NCI-H748 treated with DMSO at 0.1 percent for 48 hours (cell line): ENCODE measurements at regions not wholly inside any gene's neighbourhood (a gene's known extent, or its start where the extent isn't known, plus 50 kb on each side); places are given as distances from the start of the nearest gene placed in this dataset.
"Not testable (repeated sequence)": the region's sequence is repeated elsewhere in the genome, so short reads cannot be mapped to it uniquely, and the experiment has no call there.

ENCODE experiments used
- DNase-seq: peaks from one replicate; lab custom pipeline; 2025; lab: John Stamatoyannopoulos, UW

DNA sequence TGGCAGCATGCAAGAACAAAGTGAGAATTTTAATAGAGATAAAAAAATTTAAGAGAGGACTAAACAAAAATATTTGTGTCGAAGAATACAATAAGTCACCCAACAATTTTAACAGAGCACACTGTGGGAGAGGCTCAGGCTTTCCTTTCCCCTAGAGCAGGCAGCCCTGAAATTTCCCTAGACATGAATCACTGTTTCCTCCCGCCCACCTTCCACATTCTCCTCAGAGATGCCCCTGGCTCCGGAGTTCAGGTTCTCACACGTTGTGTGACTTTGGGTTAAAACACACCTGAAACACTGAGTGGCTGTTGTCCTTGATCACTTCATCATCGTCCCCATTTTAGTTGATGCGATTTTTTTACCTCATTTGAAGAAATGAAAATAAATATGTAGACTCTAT lies 1231.1 kb downstream of the TMEM121 start:
- not testable (repeated sequence) for DNase-seq

GRCh38 chr14:106761886-106762816 lies 1235.8 kb downstream of the TMEM121 start:
- DNase-seq: not testable (repeated sequence)

DNA sequence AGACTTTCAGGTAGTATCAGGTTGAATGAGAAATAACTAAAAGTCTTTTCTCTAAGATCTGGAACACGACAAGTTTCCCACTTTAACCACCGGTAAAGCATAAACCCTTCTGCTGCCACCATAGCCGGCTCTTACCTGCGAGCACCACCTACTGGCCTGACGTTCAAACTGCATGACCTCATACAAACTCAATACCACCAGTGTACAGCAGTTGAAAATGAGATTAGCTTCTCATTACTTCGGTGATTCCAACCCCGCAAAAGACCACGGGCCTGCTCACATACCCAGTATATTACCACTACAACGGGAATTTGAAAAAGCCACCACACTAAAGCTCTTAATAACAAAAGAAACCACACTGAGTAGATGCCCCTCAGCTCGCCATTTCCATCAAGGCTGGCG lies 1238.6 kb downstream of the TMEM121 start:
- DNase-seq: not testable (repeated sequence)

GRCh38 chr14:106766145-106766544 lies 1239.8 kb downstream of the TMEM121 start:
- no peak for DNase-seq

DNA sequence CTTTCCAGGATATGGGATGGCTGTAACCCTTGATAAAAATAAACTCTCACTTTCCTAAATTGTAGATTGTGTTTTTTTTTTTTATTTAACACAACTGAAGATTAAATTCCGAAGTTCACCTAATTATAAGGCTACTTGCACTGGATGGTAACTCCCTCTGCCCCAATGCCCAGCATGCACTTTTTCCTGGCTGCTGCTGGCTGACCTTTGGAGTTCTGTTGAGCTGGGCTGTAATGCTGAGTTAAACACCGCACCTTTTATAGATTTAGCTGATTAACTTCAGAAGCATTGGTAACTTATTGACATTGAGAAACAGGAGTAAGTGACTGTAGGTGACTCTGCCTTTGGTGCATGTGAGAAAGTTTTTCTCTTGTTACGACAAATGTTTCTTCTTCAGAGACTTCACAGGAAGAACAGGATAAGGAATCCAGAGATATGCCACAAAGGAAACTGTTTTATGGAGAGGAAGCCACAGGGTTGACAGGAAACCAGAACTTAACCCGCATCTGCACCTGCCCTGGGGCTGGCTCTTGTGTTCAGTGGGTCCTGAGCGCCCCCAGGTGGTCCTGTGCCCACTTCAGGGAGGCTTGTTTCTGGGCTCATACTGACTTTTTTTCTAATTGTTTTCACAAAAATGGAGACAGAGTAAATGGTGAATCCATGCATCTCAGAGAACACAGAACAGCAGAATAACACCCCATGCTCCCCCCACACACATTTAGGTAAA lies 1240.3 kb downstream of the TMEM121 start:
- DNase-seq: not testable (repeated sequence)

DNA sequence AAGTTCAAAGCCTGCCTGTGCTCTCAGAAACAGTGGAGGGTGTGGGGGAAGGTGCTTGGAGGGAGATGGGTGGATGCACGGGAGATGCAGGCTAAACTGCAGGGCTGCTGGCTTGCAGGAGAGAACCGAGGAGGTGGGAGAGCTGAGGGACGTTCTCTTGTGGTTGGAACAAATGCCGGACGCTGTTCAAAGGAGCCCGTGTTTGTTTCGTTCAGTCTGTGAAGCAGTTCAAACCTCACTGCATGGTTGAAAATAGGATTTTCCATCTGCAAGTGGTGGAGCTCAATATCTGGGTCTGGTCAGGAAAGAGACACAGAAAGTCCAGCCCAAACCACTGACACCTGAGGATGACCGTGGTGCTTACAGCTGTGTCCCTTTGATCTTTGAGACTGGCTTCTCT lies 1241.8 kb downstream of the TMEM121 start:
- DNase-seq: not testable (repeated sequence)

DNA sequence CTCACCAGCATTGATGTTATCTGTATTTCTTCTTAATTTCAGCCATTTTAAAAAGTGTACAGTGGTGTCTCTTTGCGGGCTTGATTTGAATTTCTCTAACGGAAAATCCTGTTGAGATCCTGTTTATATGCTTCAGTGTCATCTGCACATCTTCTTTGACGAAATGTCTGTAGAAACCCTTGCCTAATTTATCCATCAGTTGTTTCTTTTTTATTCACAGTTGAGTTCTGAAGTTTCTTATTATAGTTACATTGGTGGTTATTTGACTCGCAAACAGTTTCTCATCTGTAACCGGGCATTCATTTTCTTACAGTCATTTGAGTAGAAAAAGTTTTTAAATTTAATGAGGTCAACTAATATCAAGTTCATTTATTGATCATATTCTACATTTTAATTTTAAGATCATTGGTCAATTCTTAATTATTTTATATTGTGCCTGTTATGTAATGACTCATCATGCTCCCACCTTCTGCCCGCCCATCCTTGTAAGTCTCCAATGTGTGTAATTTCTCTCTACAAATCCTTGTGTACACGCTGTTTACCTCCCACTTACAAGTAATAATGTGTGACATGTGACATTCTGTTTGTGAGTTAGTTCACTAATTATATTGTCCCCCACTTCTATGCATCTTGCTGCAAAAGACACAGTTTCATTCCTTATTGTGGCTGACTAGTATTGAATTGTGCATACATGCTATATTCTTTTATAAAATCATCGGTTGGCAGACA lies 1242.8 kb downstream of the TMEM121 start:
- DNase-seq: not testable (repeated sequence)

DNA sequence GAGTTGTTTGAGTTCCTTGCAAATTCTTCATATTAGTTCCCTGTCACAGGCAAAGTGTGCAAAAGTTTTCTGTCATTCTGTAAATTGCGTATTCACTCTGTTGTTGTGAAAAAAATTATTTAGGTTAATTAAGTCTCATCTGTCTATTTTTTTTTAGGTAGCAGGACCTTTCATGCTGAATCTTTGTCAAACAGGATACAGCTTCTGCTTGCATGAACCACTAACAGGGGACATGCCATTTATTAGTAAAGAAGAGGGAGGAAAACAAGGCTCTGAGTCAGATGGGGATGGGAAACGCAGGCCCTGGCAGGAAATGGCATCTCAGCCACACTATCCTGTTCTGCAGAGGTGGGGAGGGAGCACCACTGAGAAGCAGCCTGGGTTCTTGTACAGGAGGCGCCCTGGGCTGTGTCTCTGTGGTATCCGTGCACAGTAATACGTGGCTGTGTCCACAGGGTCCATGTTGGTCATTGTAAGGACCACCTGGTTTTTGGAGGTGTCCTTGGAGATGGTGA lies 1243.8 kb downstream of the TMEM121 start:
- DNase-seq: not testable (repeated sequence)

DNA sequence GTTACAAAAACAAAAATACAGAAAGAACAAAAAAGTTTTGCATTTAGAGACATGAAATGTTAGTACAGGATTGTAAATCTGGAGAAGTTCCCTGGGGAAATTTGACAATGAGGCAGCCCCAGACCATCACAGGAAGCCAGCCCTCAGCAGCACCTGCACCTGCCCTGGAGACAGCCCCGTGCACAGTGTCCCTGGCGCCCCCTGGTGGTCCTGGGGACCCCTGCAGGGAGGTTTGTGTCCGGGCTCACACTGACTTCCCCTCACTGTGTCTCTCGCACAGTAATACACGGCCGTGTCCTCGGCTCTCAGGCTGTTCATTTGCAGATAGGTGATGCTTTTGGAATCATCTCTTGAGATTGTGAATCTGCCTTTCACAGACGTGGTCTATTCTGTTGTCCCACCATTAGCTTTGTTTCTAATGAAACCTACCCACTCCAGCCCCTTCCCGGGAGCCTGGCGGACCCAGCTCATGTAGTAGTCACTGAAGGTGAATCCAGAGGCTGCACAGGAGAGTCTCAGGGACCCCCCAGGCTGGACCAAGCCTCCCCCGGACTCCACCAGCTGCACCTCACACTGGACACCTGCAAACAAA lies 1248.6 kb downstream of the TMEM121 start:
- not testable (repeated sequence) for DNase-seq

- no peak for DNase-seq
Measured at GRCh38 chr14:106776395-106776983, 1250.1 kb downstream of the TMEM121 start.

DNA sequence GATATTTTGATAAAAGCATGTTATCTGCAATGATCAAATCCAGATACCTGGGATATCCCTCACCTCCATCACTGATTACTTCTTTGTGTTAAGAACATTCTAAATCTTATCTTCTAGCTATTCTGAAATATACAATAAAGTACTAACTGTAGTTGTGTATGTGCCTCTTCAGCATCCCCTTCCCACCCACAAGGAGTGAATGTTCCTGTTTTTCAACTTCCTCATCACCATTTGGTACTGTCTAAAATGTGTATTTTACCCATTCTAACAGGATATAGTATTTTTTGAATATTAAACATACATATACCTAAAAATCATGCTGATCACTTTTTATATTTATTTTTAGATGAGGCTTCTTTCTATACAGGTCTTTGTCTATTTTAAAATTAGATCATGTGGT lies 1252.6 kb downstream of the TMEM121 start:
- no peak for DNase-seq

- DNase-seq: no peak
Measured at GRCh38 chr14:106786697-106787096, 1260.3 kb downstream of the TMEM121 start.

GRCh38 chr14:106787626-106788025 lies 1261.2 kb downstream of the TMEM121 start:
- DNase-seq: no peak

GRCh38 chr14:106788534-106788933 lies 1262.2 kb downstream of the TMEM121 start:
- DNase-seq: no peak

- no peak for DNase-seq
Measured at GRCh38 chr14:106789318-106789717, 1262.9 kb downstream of the TMEM121 start.

DNA sequence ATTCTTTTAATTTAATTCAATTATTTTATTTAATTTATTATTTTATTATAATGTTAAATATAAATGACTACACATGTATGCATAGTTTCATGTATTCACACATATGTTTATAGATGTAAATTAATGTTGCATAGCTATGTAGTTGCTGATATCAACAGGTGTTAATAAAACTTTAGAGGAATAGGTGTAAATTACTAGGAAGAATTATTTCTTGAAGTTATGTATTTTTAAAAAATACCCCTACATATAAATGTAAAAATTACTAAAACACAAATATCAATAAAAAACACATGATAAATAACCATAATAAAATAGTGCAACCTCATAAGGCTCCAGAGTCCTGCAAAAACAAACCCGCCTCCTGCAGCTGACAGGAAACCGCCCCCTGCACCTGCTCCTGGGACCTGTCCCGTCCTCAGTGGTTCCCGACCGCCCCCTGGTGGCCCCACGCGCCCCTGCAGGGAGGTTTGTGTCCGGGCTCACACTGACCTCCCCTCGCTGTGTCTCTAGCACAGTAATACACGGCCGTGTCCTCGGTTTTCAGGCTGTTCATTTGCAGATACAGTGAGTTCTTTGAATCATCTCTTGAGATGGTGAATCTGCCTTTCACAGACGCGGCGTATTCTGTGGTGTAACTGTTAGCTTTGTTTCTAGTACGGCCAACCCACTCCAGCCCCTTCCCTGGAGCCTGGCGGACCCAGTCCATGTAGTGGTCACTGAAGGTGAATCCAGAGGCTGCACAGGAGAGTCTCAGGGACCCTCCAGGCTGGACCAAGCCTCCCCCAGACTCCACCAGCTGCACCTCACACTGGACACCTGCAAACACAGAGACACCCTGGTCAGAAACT lies 1264.0 kb downstream of the TMEM121 start:
- peak; percentile 28 for DNase-seq

- no peak for DNase-seq
Measured at GRCh38 chr14:106792543-106792942, 1266.2 kb downstream of the TMEM121 start.

DNA sequence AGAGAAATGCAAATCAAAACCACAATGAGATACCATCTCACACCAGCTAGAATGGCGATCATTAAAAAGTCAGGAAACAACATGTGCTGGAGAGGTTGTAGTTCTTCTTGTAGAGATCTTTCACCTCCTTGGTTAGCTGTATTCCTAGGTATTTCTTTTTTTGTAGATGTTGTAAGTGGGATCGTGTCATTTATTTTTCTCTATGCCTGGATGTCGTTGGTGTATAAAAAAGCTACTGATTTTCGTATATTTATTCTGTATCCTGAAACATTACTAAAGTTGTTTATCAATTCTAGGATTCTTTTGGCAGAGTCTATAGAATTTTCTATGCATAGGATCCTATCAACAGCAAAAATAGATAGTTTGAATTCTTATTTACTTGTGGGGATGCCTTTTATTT lies 1271.8 kb downstream of the TMEM121 start:
- DNase-seq: not testable (repeated sequence)

- DNase-seq: peak; percentile 59
Measured at GRCh38 chr14:106802413-106803364, 1276.3 kb downstream of the TMEM121 start.
